ENCODE measurements at regions not wholly inside any gene's neighbourhood (a gene's known extent, or its start where the extent isn't known, plus 50 kb on each side); places are given as distances from the start of the nearest gene placed in this dataset.
"Not testable (repeated sequence)": the region's sequence is repeated elsewhere in the genome, so short reads cannot be mapped to it uniquely, and the experiment has no call there.

GRCh38 chr4:126658411-126658810 lies 974.3 kb upstream of the INTU start:
- WGBS, 2 donors, result 85 to 89% methylated on average over 1 of the region's 1 CpG
- ATAC-seq (ENCODE audit: low FRiP score), result no peak

GRCh38 chr4:126661194-126661593 lies 971.6 kb upstream of the INTU start:
- no peaks in the 10 kb centered on the region for H3K36me3 ChIP-seq (ENCODE audit: control insufficient read depth in 1 of 2, insufficient read depth in 2 of 2, low read length in 1 of 2)
- H3K4me3 ChIP-seq (ENCODE audit: low read length in 2 of 2), result no peak overlapping the region
- intact Hi-C loops (cut with DNase I), result no loop called here
- H3K27me3 ChIP-seq (ENCODE audit: control insufficient read depth in 1 of 2, insufficient read depth in 2 of 2, low read length in 1 of 2), result no peaks in the 10 kb centered on the region
- DNase-seq (no peak), ATAC-seq (ENCODE audit: low FRiP score) (no peak)
- no peaks in the 10 kb centered on the region for H3K9me3 ChIP-seq (ENCODE audit: control insufficient read depth, low read length)
- H3K27ac ChIP-seq (ENCODE audit: low read depth in 1 of 2, low read length in 2 of 2), result no peak overlapping the region
- no peaks in the 10 kb centered on the region for H3K4me1 ChIP-seq (ENCODE audit: control insufficient read depth in 1 of 2, insufficient read depth in 2 of 2, low read length in 2 of 2)

More at GRCh38 chr4:126658411-126658810, 974.3 kb upstream of the INTU start:
- Histone ChIP-seq H3K9me3 (ENCODE audit: control insufficient read depth, low read length) (no peaks in the 10 kb centered on the region), H3K27ac (ENCODE audit: low read depth in 1 of 2, low read length in 2 of 2) (no peak overlapping the region), H3K36me3 (ENCODE audit: control insufficient read depth in 1 of 2, insufficient read depth in 2 of 2, low read length in 1 of 2) (no peaks in the 10 kb centered on the region), H3K4me1 (ENCODE audit: control insufficient read depth in 1 of 2, insufficient read depth in 2 of 2, low read length in 2 of 2) (no peaks in the 10 kb centered on the region), H3K27me3 (ENCODE audit: control insufficient read depth in 1 of 2, insufficient read depth in 2 of 2, low read length in 1 of 2) (no peaks in the 10 kb centered on the region), H3K4me3 (ENCODE audit: low read length in 2 of 2) (no peak overlapping the region)
- no peak for DNase-seq
- intact Hi-C loops (cut with DNase I), result no loop called here

GRCh38 chr4:126664839-126665238 lies 967.9 kb upstream of the INTU start:
- ATAC-seq (ENCODE audit: low FRiP score) (no peak), DNase-seq (no peak)
- Histone ChIP-seq H3K9me3 (ENCODE audit: control insufficient read depth, low read length) (no peaks in the 10 kb centered on the region), H3K4me3 (ENCODE audit: low read length in 2 of 2) (no peak overlapping the region), H3K27me3 (ENCODE audit: control insufficient read depth in 1 of 2, insufficient read depth in 2 of 2, low read length in 1 of 2) (no peaks in the 10 kb centered on the region), H3K4me1 (ENCODE audit: control insufficient read depth in 1 of 2, insufficient read depth in 2 of 2, low read length in 2 of 2) (no peaks in the 10 kb centered on the region), H3K27ac (ENCODE audit: low read depth in 1 of 2, low read length in 2 of 2) (no peak overlapping the region), H3K36me3 (ENCODE audit: control insufficient read depth in 1 of 2, insufficient read depth in 2 of 2, low read length in 1 of 2) (no peaks in the 10 kb centered on the region)
- 88 to 97% methylated on average over 1 of the region's 1 CpG for WGBS, 2 donors
- intact Hi-C loops (cut with DNase I), result no loop called here

GRCh38 chr4:126670038-126670437 lies 962.7 kb upstream of the INTU start:
- H3K36me3 ChIP-seq (ENCODE audit: control insufficient read depth in 1 of 2, insufficient read depth in 2 of 2, low read length in 1 of 2); H3K4me1 ChIP-seq (ENCODE audit: control insufficient read depth in 1 of 2, insufficient read depth in 2 of 2, low read length in 2 of 2); H3K4me3 ChIP-seq (ENCODE audit: low read length in 2 of 2); ATAC-seq (ENCODE audit: low FRiP score); H3K27me3 ChIP-seq (ENCODE audit: control insufficient read depth in 1 of 2, insufficient read depth in 2 of 2, low read length in 1 of 2); DNase-seq; H3K27ac ChIP-seq (ENCODE audit: low read depth in 1 of 2, low read length in 2 of 2); H3K9me3 ChIP-seq (ENCODE audit: control insufficient read depth, low read length); intact Hi-C loops (cut with DNase I): not testable (repeated sequence)
- 90 to 92% methylated on average over 5 of the region's 5 CpGs for WGBS, 2 donors

DNA sequence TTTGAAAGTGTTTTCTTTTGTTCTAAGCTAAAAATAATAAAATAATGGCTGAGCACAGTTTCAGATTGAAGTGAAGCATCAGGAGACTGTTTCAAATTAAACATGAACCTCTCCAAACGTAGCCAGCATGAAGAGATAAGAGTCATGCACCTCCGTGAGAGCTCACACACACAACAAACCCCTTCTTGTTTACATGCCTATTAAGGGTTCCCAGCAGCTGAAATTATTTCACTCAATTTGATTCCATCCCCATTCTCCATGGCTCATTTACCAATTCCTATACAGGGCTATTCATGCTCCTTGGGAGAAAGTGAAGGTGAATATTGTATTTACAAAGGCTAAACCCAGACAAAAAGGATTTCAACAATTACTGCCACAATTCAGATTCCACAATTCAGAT lies 954.1 kb upstream of the INTU start:
- DNase-seq (no peak), ATAC-seq (ENCODE audit: low FRiP score) (no peak)
- intact Hi-C loops (cut with DNase I), result no loop called here
- H3K9me3 ChIP-seq (ENCODE audit: control insufficient read depth, low read length), result no peaks in the 10 kb centered on the region
- no peak overlapping the region for H3K4me3 ChIP-seq (ENCODE audit: low read length in 2 of 2)
- H3K4me1 ChIP-seq (ENCODE audit: control insufficient read depth in 1 of 2, insufficient read depth in 2 of 2, low read length in 2 of 2), result no peaks in the 10 kb centered on the region
- no peaks in the 10 kb centered on the region for H3K27me3 ChIP-seq (ENCODE audit: control insufficient read depth in 1 of 2, insufficient read depth in 2 of 2, low read length in 1 of 2)
- WGBS, 2 donors, result 44 to 62% methylated on average over 2 of the region's 2 CpGs
- no peaks in the 10 kb centered on the region for H3K36me3 ChIP-seq (ENCODE audit: control insufficient read depth in 1 of 2, insufficient read depth in 2 of 2, low read length in 1 of 2)
- H3K27ac ChIP-seq (ENCODE audit: low read depth in 1 of 2, low read length in 2 of 2), result no peak overlapping the region

DNA sequence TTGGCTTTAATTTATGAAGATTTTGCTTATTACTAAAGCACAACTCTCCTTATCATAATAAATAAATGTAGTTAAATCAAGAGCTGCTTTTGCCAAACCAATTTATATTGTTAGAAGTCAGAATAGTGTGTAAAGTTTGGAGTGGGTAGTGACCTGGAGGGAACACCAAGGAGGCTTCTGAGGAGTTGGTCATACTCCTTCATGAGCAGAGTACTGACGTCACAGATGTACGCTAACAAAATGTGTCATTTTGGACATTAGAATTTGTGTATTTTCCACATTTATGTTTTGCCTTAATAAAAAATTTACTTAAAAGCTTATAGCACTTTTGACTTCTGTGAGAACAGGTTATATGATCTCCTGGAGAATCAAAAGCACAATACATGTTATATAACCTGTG lies 953.5 kb upstream of the INTU start:
- Histone ChIP-seq H3K27me3 (ENCODE audit: control insufficient read depth in 1 of 2, insufficient read depth in 2 of 2, low read length in 1 of 2) (no peaks in the 10 kb centered on the region), H3K27ac (ENCODE audit: low read depth in 1 of 2, low read length in 2 of 2) (no peak overlapping the region), H3K4me1 (ENCODE audit: control insufficient read depth in 1 of 2, insufficient read depth in 2 of 2, low read length in 2 of 2) (no peaks in the 10 kb centered on the region), H3K9me3 (ENCODE audit: control insufficient read depth, low read length) (no peaks in the 10 kb centered on the region), H3K36me3 (ENCODE audit: control insufficient read depth in 1 of 2, insufficient read depth in 2 of 2, low read length in 1 of 2) (no peaks in the 10 kb centered on the region), H3K4me3 (ENCODE audit: low read length in 2 of 2) (no peak overlapping the region)
- WGBS, 2 donors, result 77 to 79% methylated on average over 2 of the region's 2 CpGs
- no peak for DNase-seq
- intact Hi-C loops (cut with DNase I), result no loop called here
- no peak for ATAC-seq (ENCODE audit: low FRiP score)

DNA sequence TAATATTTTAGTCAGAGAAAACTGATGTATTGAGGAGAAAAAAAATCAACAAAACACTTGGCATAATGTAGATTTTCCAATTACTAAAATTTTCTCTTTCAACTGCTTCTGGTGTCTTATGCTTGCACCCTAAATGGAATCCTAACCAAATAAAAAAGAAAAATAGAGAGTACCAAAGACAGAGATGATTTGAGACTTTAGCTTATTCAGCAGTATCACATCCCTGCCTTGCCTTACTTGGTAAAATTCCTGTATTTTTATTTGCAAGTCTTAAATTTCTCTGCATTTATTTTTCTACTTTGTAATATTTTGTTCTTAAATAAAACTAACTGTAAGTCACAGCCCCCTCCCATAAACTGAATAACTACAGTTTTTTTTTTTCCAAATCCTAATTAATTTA lies 950.5 kb upstream of the INTU start:
- Histone ChIP-seq H3K36me3 (ENCODE audit: control insufficient read depth in 1 of 2, insufficient read depth in 2 of 2, low read length in 1 of 2) (no peaks in the 10 kb centered on the region), H3K27ac (ENCODE audit: low read depth in 1 of 2, low read length in 2 of 2) (no peak overlapping the region), H3K4me3 (ENCODE audit: low read length in 2 of 2) (no peak overlapping the region), H3K9me3 (ENCODE audit: control insufficient read depth, low read length) (no peaks in the 10 kb centered on the region), H3K4me1 (ENCODE audit: control insufficient read depth in 1 of 2, insufficient read depth in 2 of 2, low read length in 2 of 2) (no peaks in the 10 kb centered on the region), H3K27me3 (ENCODE audit: control insufficient read depth in 1 of 2, insufficient read depth in 2 of 2, low read length in 1 of 2) (no peaks in the 10 kb centered on the region)
- ATAC-seq (ENCODE audit: low FRiP score), result no peak
- intact Hi-C loops (cut with DNase I), result no loop called here
- no peak for DNase-seq

DNA sequence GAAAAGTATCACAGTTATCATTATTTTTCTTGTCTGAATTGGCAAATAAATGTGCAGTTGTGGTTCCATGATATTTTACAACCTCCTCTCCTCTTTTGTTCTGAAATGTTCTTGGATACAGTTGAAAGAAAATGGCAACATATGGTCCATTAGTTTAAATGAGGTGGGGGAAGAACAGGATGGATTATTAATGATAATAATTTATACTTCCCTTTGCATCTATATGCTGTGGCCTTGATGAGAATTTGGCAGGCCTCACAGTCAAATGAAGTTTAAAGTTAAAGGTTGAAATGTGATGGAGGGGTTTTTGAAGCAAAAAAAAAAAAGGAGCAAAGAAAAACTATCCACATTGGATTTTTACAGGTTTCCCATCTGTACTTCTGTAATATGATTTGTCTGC lies 946.3 kb upstream of the INTU start:
- no peak for DNase-seq
- Histone ChIP-seq H3K36me3 (ENCODE audit: control insufficient read depth in 1 of 2, insufficient read depth in 2 of 2, low read length in 1 of 2) (no peaks in the 10 kb centered on the region), H3K4me3 (ENCODE audit: low read length in 2 of 2) (no peak overlapping the region), H3K9me3 (ENCODE audit: control insufficient read depth, low read length) (no peaks in the 10 kb centered on the region), H3K27ac (ENCODE audit: low read depth in 1 of 2, low read length in 2 of 2) (no peak overlapping the region), H3K4me1 (ENCODE audit: control insufficient read depth in 1 of 2, insufficient read depth in 2 of 2, low read length in 2 of 2) (no peaks in the 10 kb centered on the region), H3K27me3 (ENCODE audit: control insufficient read depth in 1 of 2, insufficient read depth in 2 of 2, low read length in 1 of 2) (no peaks in the 10 kb centered on the region)
- intact Hi-C loops (cut with DNase I), result no loop called here
- no peak for ATAC-seq (ENCODE audit: low FRiP score)

GRCh38 chr4:126687655-126688358 lies 945.0 kb upstream of the INTU start:
- intact Hi-C loops (cut with DNase I), result no loop called here
- WGBS, 2 donors, result 24 to 33% methylated on average over 6 of the region's 6 CpGs
- no peak for ATAC-seq (ENCODE audit: low FRiP score)
- Histone ChIP-seq H3K36me3 (ENCODE audit: control insufficient read depth in 1 of 2, insufficient read depth in 2 of 2, low read length in 1 of 2) (no peaks in the 10 kb centered on the region), H3K4me1 (ENCODE audit: control insufficient read depth in 1 of 2, insufficient read depth in 2 of 2, low read length in 2 of 2) (no peaks in the 10 kb centered on the region), H3K4me3 (ENCODE audit: low read length in 2 of 2) (no peak overlapping the region), H3K27me3 (ENCODE audit: control insufficient read depth in 1 of 2, insufficient read depth in 2 of 2, low read length in 1 of 2) (no peaks in the 10 kb centered on the region), H3K9me3 (ENCODE audit: control insufficient read depth, low read length) (no peaks in the 10 kb centered on the region), H3K27ac (ENCODE audit: low read depth in 1 of 2, low read length in 2 of 2) (no peak overlapping the region)
- no peak for DNase-seq
